SK-N-MC (cell line): ENCODE measurements at regions not wholly inside any gene's neighbourhood (a gene's known extent, or its start where the extent isn't known, plus 50 kb on each side); places are given as distances from the start of the nearest gene placed in this dataset.
"Not testable (repeated sequence)": the region's sequence is repeated elsewhere in the genome, so short reads cannot be mapped to it uniquely, and the experiment has no call there.

Experiments used
- EZH2 ChIP-seq: fragments of 200-600 bp; sonication (generic); IDR thresholded peaks from one replicate; pipeline ENCODE4 v1.6.1; 2017; ENCODE audit warnings: antibody characterized with exemption
- FOXP2 ChIP-seq: optimal IDR thresholded peaks from 2 replicates; pipeline ENCODE3; 2011; ENCODE audit warnings: mild to moderate bottlenecking, moderate library complexity; ENCODE audit not compliant: insufficient read depth; ENCODE audit errors: extremely low read length, control extremely low read depth
- POLR2AphosphoS5 ChIP-seq: IDR thresholded peaks from 2 replicates; pipeline ENCODE4 v1.6.1; 2012; ENCODE audit warnings: mild to moderate bottlenecking, low read depth, low read length, borderline replicate concordance

GRCh38 chr3:101917761-101918160 lies 68.4 kb downstream of the NFKBIZ start:
- not testable (repeated sequence) for TF ChIP-seq EZH2, POLR2AphosphoS5, FOXP2
